A549 (cell line): ENCODE measurements at regions not wholly inside any gene's neighbourhood (a gene's known extent, or its start where the extent isn't known, plus 50 kb on each side); places are given as distances from the start of the nearest gene placed in this dataset.
A peak's percentile ranks its signal among the peaks of the same experiment; 100 is the strongest.

Experiments used
- ATAC-seq, 2 experiments: fragments of 200-7000 bp in 1 of 2; fragments of >200 bp in 1 of 2; cut with Nextera tagmentation in 1 of 2; cut with Tn5 transposase in 1 of 2; 3 replicates each; pipeline versions ENCODE4 v1.8.0 to v1.9.1; 2018 to 2020; ENCODE audit warnings: mild to moderate bottlenecking in 1 of 2, moderate library complexity in 1 of 2
- CTCF ChIA-PET: fragments of 300-600 bp; sonication (Branson Sonifier 250); formaldehyde crosslinking; extraction: SDS; loops from one replicate; lab custom pipeline; 2021; ENCODE audit warnings: antibody characterized with exemption, inconsistent platforms; lab: Yijun Ruan, JAX
- POLR2A ChIA-PET: fragments of 350-600 bp; formaldehyde crosslinking; extraction: SDS; loops from one replicate; lab custom pipeline; 2021; ENCODE audit warnings: antibody characterized with exemption, inconsistent platforms; lab: Yijun Ruan, JAX
- DNase-seq, 2 experiments: peaks; one replicate each; pipeline versions ENCODE4 v3.0.0 to v3.0.0-alpha.2; 2011 to 2016; ENCODE audit warnings: low read depth in 1 of 2, low spot score in 1 of 2
- FAIRE-seq: peaks from 2 replicates; lab custom pipeline; 2011; peaks lifted over from hg19 to GRCh38; lab: Jason Lieb, UNC
- H3K27ac ChIP-seq, 2 experiments: fragments of >200 bp; sonication (Bioruptor Twin); formaldehyde crosslinking; 3 replicates each; pipeline ENCODE4 v1.5.1; 2016 to 2017
- H3K4me1 ChIP-seq: fragments of >200 bp; sonication (Bioruptor Twin); formaldehyde crosslinking; 3 replicates; pipeline ENCODE4 v1.6.1; 2016
- H3K4me2 ChIP-seq: fragments of >200 bp; sonication (Bioruptor Twin); formaldehyde crosslinking; 3 replicates; pipeline ENCODE4 v1.6.1; 2016
- H3K4me3 ChIP-seq: fragments of >200 bp; sonication (Bioruptor Twin); formaldehyde crosslinking; 3 replicates; pipeline ENCODE4 v1.5.1; 2016
- H3K9me3 ChIP-seq: fragments of >200 bp; sonication (Bioruptor Twin); formaldehyde crosslinking; 3 replicates; pipeline ENCODE4 v1.6.1; 2016
- CBX2 ChIP-seq: fragments of 200-600 bp; sonication (generic); IDR thresholded peaks from 2 replicates; pipeline ENCODE4 v1.6.1; 2016; ENCODE audit warnings: low read depth, mild to moderate bottlenecking, borderline replicate concordance
- CBX8 ChIP-seq: fragments of 200-600 bp; sonication (generic); IDR thresholded peaks from 2 replicates; pipeline ENCODE4 v1.6.1; 2016
- ESRRA ChIP-seq: fragments of 150-350 bp; IDR thresholded peaks from 2 replicates; pipeline ENCODE4 v1.6.1; 2014; ENCODE audit warnings: mild to moderate bottlenecking, low read length, borderline replicate concordance
- FOSB ChIP-seq: fragments of 250-450 bp; sonication (Bioruptor Pico); IDR thresholded peaks from 2 replicates; pipeline ENCODE4 v1.5.0; 2020; ENCODE audit warnings: mild to moderate bottlenecking, moderate library complexity
- FOSL2 ChIP-seq, 2 experiments: fragments of 450-650 bp in 1 of 2; fragments of >200 bp in 1 of 2; sonication (Bioruptor Twin) in 1 of 2; formaldehyde crosslinking; IDR thresholded peaks; 2 replicates each; pipeline versions ENCODE4 v1.5.0 to v1.6.1; 2016 to 2020; ENCODE audit warnings: mild to moderate bottlenecking in 1 of 2, moderate library complexity in 1 of 2
- FOXS1 ChIP-seq: fragments of 250-450 bp; sonication (Bioruptor Pico); IDR thresholded peaks from 2 replicates; pipeline ENCODE4 v1.5.0; 2020; ENCODE audit warnings: mild to moderate bottlenecking, moderate library complexity
- HDAC2 ChIP-seq: fragments of 200-600 bp; sonication (generic); IDR thresholded peaks from 2 replicates; pipeline ENCODE4 v1.6.1; 2016
- HOXA7 ChIP-seq: fragments of 250-450 bp; sonication (Bioruptor Pico); IDR thresholded peaks from 2 replicates; pipeline ENCODE4 v1.5.0; 2020; ENCODE audit warnings: mild to moderate bottlenecking, moderate library complexity
- HOXB13 ChIP-seq: fragments of 250-450 bp; sonication (Bioruptor Pico); IDR thresholded peaks from 2 replicates; pipeline ENCODE4 v1.5.0; 2020; ENCODE audit warnings: low read depth, mild to moderate bottlenecking, moderate library complexity
- HOXB5 ChIP-seq: fragments of 250-450 bp; sonication (Bioruptor Pico); IDR thresholded peaks from 2 replicates; pipeline ENCODE4 v1.5.0; 2020; ENCODE audit warnings: mild to moderate bottlenecking, moderate library complexity
- JUN ChIP-seq, 2 experiments: fragments of >200 bp; sonication (Bioruptor Twin); formaldehyde crosslinking; IDR thresholded peaks; 2 replicates in 1 of 2; 3 replicates in 1 of 2; pipeline ENCODE4 v1.6.1; 2016 to 2017
- MAZ ChIP-seq: fragments of 150-350 bp; IDR thresholded peaks from 2 replicates; pipeline ENCODE4 v1.6.1; 2014; ENCODE audit warnings: antibody characterized with exemption, low read depth, low read length, borderline replicate concordance
- MYC ChIP-seq: IDR thresholded peaks from 2 replicates; pipeline ENCODE4 v1.6.1; 2012; ENCODE audit warnings: mild to moderate bottlenecking, inconsistent platforms, low read length, improper control_type of control experiment, borderline replicate concordance
- NPAS2 ChIP-seq: fragments of 250-450 bp; sonication (Bioruptor Pico); IDR thresholded peaks from 2 replicates; pipeline ENCODE4 v1.8.0; 2022; ENCODE audit warnings: mild to moderate bottlenecking, moderate library complexity, borderline replicate concordance
- PHF8 ChIP-seq: fragments of 200-600 bp; sonication (generic); IDR thresholded peaks from 2 replicates; pipeline ENCODE4 v1.6.1; 2016; ENCODE audit warnings: low read depth, mild to moderate bottlenecking, antibody characterized with exemption, moderate library complexity, borderline replicate concordance
- POLR2A ChIP-seq: IDR thresholded peaks from 2 replicates; pipeline ENCODE4 v1.6.1; 2012; ENCODE audit warnings: mild to moderate bottlenecking, low read length
- RARB ChIP-seq: fragments of 250-450 bp; sonication (Bioruptor Pico); IDR thresholded peaks from 2 replicates; pipeline ENCODE4 v1.8.0; 2021; ENCODE audit warnings: mild to moderate bottlenecking, moderate library complexity
- RNF2 ChIP-seq: fragments of 200-600 bp; sonication (generic); IDR thresholded peaks from 2 replicates; pipeline ENCODE4 v1.6.1; 2016; ENCODE audit warnings: low read depth, mild to moderate bottlenecking, antibody characterized with exemption, moderate library complexity, borderline replicate concordance
- SMC3 ChIP-seq: fragments of >200 bp; sonication (Bioruptor Twin); formaldehyde crosslinking; IDR thresholded peaks from 3 replicates; pipeline ENCODE4 v1.6.1; 2018; ENCODE audit warnings: inconsistent platforms
- ZC3H11A ChIP-seq: fragments of 450-650 bp; IDR thresholded peaks from 2 replicates; pipeline ENCODE4 v1.6.1; 2014; ENCODE audit warnings: antibody characterized with exemption, mild to moderate bottlenecking
- ZFP36 ChIP-seq: fragments of 450-650 bp; IDR thresholded peaks from 2 replicates; pipeline ENCODE4 v1.6.1; 2014; ENCODE audit warnings: borderline replicate concordance; ENCODE audit not compliant: partially characterized antibody
- ZSCAN20 ChIP-seq: fragments of 250-450 bp; sonication (Bioruptor Pico); IDR thresholded peaks from 2 replicates; pipeline ENCODE4 v1.8.0; 2022; ENCODE audit warnings: mild to moderate bottlenecking, moderate library complexity
- WGBS: methylation state at CpG from one replicate; pipeline ENCODE4 v1.1.6; 2017; ENCODE audit errors: missing lambda C conversion rate; 5-methylcytosine and 5-hydroxymethylcytosine counted together
- TF ChIP-seq, protein P1 (sequence below): fragments of 250-450 bp; sonication (Bioruptor Pico); IDR thresholded peaks from 2 replicates; pipeline ENCODE4 v1.5.0; 2020; ENCODE audit warnings: low read depth, mild to moderate bottlenecking, moderate library complexity
- TF ChIP-seq, protein P2 (sequence below): IDR thresholded peaks from 2 replicates; pipeline ENCODE4 v1.6.1; 2012; ENCODE audit warnings: low read depth, borderline replicate concordance
- TF ChIP-seq, protein P3 (sequence below): fragments of >200 bp; sonication (Bioruptor Twin); formaldehyde crosslinking; IDR thresholded peaks from 3 replicates; pipeline ENCODE4 v1.6.1; 2016
- TF ChIP-seq, protein P4 (sequence below): fragments of >200 bp; sonication (Bioruptor Twin); formaldehyde crosslinking; IDR thresholded peaks from 2 replicates; pipeline ENCODE4 v1.6.1; 2016
- TF ChIP-seq, protein P5 (sequence below): fragments of 250-450 bp; sonication (Bioruptor Pico); IDR thresholded peaks from 2 replicates; pipeline ENCODE4 v1.5.0; 2021; ENCODE audit warnings: mild to moderate bottlenecking, moderate library complexity, borderline replicate concordance
- TF ChIP-seq, protein P6 (sequence below): fragments of 150-350 bp; IDR thresholded peaks from 2 replicates; pipeline ENCODE4 v1.6.1; 2014; ENCODE audit warnings: low read depth, mild to moderate bottlenecking, low read length

DNA sequence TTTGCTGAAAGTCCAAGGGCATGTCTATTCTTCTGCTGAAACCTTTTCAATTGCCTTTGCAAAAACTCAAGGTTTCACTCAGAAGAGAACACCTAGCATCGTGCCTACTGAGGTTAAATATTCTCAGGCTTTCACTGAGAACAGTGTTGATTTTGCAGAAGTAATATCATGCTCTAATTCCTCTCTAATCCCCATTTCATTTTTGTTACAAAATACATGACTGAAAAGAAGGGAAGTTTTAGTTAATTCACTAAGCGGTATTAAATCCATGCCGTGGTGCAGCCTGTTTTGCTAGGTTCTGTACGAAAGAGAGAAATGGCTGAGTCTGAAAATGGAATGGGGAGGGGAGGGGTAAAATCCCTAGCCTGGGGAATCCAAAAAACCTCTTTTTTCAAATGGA lies 163.2 kb upstream of the CAMK1G start:
- WGBS = 88% methylated on average over 4 of the region's 4 CpGs
- no peak for FAIRE-seq
- Histone ChIP-seq H3K27ac (no peak overlapping the region), H3K4me1 (peaks cover 7% of the 10 kb centered on the region; the same call in 2 of the 3 replicates), H3K4me3 (no peak overlapping the region)
- POLR2A ChIA-PET = no interaction called here
- no peak for DNase-seq
- ATAC-seq = no peak
- TF ChIP-seq CBX2 = no peak
- TF ChIP-seq NPAS2 = no peak
- no peak for TF ChIP-seq ESRRA
- no peak for TF ChIP-seq FOSB (CRISPR knock-in tag)
- no peak for TF ChIP-seq HOXB5 (CRISPR knock-in tag)
- TF ChIP-seq, all 56 proteins: peak for 0
- no peak overlapping the region for H3K4me2 ChIP-seq
- no peaks in the 10 kb centered on the region for H3K9me3 ChIP-seq
- CTCF ChIA-PET = interaction anchor here (1.2 kb wide), 1 partner anchor 39 kb away, joined by 3 read pairs; no protein-coding TSS in a partner anchor

DNA sequence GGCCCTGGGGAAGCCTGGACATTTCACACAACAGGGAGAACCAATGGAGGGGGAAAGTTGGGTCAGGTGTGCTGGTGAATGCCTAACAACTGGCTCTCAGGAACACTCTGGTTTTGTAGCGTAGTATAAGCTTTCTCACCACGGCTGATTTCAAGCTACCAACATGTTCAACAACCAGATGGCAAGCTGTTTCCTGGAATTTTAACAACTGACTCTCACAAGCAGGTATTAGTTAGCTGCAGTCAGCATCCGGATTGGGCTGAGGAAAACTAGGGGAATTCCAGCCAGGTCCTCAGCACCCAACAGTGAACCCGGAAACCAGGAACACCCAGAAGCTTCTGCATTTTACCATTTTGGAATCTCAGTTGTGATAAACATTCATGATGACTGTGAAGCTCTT lies 162.3 kb upstream of the CAMK1G start:
- H3K27ac ChIP-seq = 0 out of 6 replicates have a peak overlapping the region, but pooled peaks of 1 of the 2 experiments have one; percentile 34
- CTCF ChIA-PET = interaction anchor here (0.6 to 1.6 kb wide), 3 partner anchors 13 to 219 kb away, joined by 3 to 4 read pairs (median 3); no protein-coding TSS in a partner anchor
- POLR2A ChIA-PET = no interaction called here

DNA sequence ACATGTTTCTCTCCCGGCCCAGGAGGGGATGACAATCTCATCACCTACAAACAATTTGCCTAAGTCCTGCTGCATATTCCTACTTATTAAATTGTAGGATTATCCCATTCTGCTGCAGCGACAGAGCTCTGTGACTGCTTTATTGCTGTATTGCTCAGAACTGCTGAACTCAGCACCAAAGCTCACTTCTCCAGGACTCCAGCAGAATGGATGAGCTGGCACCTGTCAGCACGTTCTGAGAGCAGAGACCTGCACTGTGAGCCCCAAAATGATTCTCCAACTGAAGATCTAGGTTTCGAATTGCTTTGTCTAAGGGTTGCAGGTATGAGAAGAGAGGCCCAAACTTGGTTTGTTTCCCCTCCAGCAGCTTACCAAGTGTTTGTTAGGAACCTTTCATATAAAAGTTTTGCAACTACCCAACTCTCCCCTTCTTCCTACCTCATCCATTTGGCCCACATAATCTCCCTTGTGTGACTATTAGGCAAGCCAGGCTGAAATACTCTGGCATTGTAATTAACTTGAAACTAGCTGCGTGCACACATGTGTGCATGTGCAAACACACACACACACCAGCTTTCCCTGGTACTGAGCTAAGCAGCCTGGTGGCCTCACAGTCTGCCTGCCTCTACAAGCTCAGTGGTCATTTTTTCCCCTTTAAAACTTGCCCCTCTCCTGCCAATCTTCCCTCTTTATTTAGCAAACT lies 161.4 kb upstream of the CAMK1G start:
- ChIA-PET POLR2A (no interaction called here), CTCF (interaction anchor here (0.7 to 1.6 kb wide), 4 partner anchors 10 to 68 kb away, joined by 3 to 4 read pairs (median 3); no protein-coding TSS in a partner anchor)
- no peak for FAIRE-seq
- Histone ChIP-seq H3K4me1 (no peaks in the 10 kb centered on the region), H3K4me3 (no peak overlapping the region), H3K4me2 (no peak overlapping the region), H3K27ac (no peak overlapping the region), H3K9me3 (no peaks in the 10 kb centered on the region)
- TF ChIP-seq, protein P1, sequence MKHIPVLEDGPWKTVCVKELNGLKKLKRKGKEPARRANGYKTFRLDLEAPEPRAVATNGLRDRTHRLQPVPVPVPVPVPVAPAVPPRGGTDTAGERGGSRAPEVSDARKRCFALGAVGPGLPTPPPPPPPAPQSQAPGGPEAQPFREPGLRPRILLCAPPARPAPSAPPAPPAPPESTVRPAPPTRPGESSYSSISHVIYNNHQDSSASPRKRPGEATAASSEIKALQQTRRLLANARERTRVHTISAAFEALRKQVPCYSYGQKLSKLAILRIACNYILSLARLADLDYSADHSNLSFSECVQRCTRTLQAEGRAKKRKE (CRISPR knock-in tag) = no peak
- TF ChIP-seq, protein P2, sequence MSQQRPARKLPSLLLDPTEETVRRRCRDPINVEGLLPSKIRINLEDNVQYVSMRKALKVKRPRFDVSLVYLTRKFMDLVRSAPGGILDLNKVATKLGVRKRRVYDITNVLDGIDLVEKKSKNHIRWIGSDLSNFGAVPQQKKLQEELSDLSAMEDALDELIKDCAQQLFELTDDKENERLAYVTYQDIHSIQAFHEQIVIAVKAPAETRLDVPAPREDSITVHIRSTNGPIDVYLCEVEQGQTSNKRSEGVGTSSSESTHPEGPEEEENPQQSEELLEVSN = no peak
- TF ChIP-seq HOXB13 (CRISPR knock-in tag) (no peak), FOSL2 (IDR thresholded peaks at IDR 0.05) (no peak), FOSL2 (CRISPR knock-in tag; IDR thresholded peaks at IDR 0.05) (no peak), HDAC2 (no peak), POLR2A (no peak), CBX2 (no peak), ZFP36 (no peak), JUN (IDR thresholded peaks at IDR 0.05) (no peak), HOXA7 (CRISPR knock-in tag) (no peak)
- TF ChIP-seq, protein P3, sequence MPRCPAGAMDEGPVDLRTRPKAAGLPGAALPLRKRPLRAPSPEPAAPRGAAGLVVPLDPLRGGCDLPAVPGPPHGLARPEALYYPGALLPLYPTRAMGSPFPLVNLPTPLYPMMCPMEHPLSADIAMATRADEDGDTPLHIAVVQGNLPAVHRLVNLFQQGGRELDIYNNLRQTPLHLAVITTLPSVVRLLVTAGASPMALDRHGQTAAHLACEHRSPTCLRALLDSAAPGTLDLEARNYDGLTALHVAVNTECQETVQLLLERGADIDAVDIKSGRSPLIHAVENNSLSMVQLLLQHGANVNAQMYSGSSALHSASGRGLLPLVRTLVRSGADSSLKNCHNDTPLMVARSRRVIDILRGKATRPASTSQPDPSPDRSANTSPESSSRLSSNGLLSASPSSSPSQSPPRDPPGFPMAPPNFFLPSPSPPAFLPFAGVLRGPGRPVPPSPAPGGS = no peak
- WGBS = 50% methylated on average over 5 of the region's 5 CpGs
- no peak for DNase-seq
- no peak for ATAC-seq

More for the DNA sequence above, 162.3 kb upstream of the CAMK1G start:
- Histone ChIP-seq H3K4me2 (no peak overlapping the region), H3K4me3 (no peak overlapping the region), H3K9me3 (no peaks in the 10 kb centered on the region), H3K4me1 (no peaks in the 10 kb centered on the region; the same call in 2 of the 3 replicates)
- TF ChIP-seq, protein P4, sequence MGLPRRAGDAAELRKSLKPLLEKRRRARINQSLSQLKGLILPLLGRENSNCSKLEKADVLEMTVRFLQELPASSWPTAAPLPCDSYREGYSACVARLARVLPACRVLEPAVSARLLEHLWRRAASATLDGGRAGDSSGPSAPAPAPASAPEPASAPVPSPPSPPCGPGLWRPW = no peak
- no peak for TF ChIP-seq ZSCAN20 (CRISPR knock-in tag)
- TF ChIP-seq PHF8 = no peak
- no peak for TF ChIP-seq MYC
- TF ChIP-seq RARB (CRISPR knock-in tag) = no peak
- no peak for TF ChIP-seq FOXS1 (CRISPR knock-in tag)
- no peak for TF ChIP-seq ZFP36
- no peak for TF ChIP-seq MAZ
- no peak for TF ChIP-seq ZC3H11A
- no peak for TF ChIP-seq SMC3
- no peak for TF ChIP-seq RNF2
- no peak for TF ChIP-seq HOXB13 (CRISPR knock-in tag)
- TF ChIP-seq, protein P5, sequence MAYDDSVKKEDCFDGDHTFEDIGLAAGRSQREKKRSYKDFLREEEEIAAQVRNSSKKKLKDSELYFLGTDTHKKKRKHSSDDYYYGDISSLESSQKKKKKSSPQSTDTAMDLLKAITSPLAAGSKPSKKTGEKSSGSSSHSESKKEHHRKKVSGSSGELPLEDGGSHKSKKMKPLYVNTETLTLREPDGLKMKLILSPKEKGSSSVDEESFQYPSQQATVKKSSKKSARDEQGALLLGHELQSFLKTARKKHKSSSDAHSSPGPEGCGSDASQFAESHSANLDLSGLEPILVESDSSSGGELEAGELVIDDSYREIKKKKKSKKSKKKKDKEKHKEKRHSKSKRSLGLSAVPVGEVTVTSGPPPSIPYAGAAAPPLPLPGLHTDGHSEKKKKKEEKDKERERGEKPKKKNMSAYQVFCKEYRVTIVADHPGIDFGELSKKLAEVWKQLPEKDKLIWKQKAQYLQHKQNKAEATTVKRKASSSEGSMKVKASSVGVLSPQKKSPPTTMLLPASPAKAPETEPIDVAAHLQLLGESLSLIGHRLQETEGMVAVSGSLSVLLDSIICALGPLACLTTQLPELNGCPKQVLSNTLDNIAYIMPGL (CRISPR knock-in tag) = no peak
- TF ChIP-seq, protein P6, sequence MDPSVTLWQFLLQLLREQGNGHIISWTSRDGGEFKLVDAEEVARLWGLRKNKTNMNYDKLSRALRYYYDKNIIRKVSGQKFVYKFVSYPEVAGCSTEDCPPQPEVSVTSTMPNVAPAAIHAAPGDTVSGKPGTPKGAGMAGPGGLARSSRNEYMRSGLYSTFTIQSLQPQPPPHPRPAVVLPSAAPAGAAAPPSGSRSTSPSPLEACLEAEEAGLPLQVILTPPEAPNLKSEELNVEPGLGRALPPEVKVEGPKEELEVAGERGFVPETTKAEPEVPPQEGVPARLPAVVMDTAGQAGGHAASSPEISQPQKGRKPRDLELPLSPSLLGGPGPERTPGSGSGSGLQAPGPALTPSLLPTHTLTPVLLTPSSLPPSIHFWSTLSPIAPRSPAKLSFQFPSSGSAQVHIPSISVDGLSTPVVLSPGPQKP = no peak
- no peak for TF ChIP-seq CBX8
- 48% methylated on average over 4 of the region's 4 CpGs for WGBS
- DNase-seq (no peak), FAIRE-seq (no peak), ATAC-seq (no peak)
